B cell (primary cell): ENCODE measurements at regions not wholly inside any gene's neighbourhood (a gene's known extent, or its start where the extent isn't known, plus 50 kb on each side); places are given as distances from the start of the nearest gene placed in this dataset.

Experiments used
- EZH2 ChIP-seq: IDR thresholded peaks from 2 replicates; pipeline ENCODE4 v1.6.1; 2012; ENCODE audit warnings: borderline replicate concordance, low read depth, mild to moderate bottlenecking, moderate library complexity, low read length; ENCODE audit not compliant: insufficient read depth, poor library complexity, severe bottlenecking
- TF ChIP-seq, protein P1 (sequence below): fragments of 200-600 bp; IDR thresholded peaks from one replicate; pipeline ENCODE4 v1.8.0; 2022; ENCODE audit warnings: antibody characterized with exemption, mild to moderate bottlenecking

DNA sequence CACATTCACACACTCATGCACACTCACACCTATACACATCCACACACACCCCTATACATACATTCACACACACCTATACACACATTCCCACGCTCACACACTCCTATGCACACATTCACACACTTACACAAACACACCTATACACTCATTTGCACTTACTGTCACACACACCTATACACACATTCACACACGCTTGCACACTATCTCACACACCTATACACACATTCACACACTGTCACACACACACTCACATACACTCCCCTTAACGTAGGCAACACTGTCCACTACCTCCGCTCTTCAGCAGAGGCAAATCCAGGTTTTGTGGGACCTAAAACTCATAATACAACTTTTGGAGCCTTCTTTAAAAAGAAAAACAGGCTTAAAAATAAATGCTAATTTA lies 487.7 kb upstream of the CDH4 start:
- no peak for TF ChIP-seq EZH2
- TF ChIP-seq, protein P1, sequence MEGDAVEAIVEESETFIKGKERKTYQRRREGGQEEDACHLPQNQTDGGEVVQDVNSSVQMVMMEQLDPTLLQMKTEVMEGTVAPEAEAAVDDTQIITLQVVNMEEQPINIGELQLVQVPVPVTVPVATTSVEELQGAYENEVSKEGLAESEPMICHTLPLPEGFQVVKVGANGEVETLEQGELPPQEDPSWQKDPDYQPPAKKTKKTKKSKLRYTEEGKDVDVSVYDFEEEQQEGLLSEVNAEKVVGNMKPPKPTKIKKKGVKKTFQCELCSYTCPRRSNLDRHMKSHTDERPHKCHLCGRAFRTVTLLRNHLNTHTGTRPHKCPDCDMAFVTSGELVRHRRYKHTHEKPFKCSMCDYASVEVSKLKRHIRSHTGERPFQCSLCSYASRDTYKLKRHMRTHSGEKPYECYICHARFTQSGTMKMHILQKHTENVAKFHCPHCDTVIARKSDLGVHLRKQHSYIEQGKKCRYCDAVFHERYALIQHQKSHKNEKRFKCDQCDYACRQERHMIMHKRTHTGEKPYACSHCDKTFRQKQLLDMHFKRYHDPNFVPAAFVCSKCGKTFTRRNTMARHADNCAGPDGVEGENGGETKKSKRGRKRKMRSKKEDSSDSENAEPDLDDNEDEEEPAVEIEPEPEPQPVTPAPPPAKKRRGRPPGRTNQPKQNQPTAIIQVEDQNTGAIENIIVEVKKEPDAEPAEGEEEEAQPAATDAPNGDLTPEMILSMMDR, result no peak
